Osteoblast (primary cell): ENCODE measurements at regions not wholly inside any gene's neighbourhood (a gene's known extent, or its start where the extent isn't known, plus 50 kb on each side); places are given as distances from the start of the nearest gene placed in this dataset.

ENCODE experiments used
- DNase-seq: peaks from one replicate; pipeline ENCODE4 v3.0.0; 2011; ENCODE audit warnings: low spot score, mixed read lengths; ENCODE audit not compliant: insufficient read length; ENCODE audit errors: missing footprints
- H2AFZ ChIP-seq: 2 replicates; pipeline ENCODE4 v1.6.0; 2011; ENCODE audit warnings: mild to moderate bottlenecking, low read length
- H3K27ac ChIP-seq: 2 replicates; pipeline ENCODE4 v1.5.1; 2011; ENCODE audit warnings: mild to moderate bottlenecking, low read depth, low read length, moderate library complexity
- H3K27me3 ChIP-seq: 2 replicates; pipeline ENCODE4 v1.6.0; 2012; ENCODE audit warnings: mild to moderate bottlenecking, control low read depth, inconsistent platforms, low read length, moderate library complexity; ENCODE audit not compliant: insufficient read depth
- H3K36me3 ChIP-seq: 2 replicates; pipeline ENCODE4 v1.5.1; 2011; ENCODE audit warnings: mild to moderate bottlenecking, low read length, control low read depth, moderate library complexity; ENCODE audit not compliant: insufficient read depth
- H3K4me1 ChIP-seq: 2 replicates; pipeline ENCODE4 v1.5.1; 2011; ENCODE audit warnings: mild to moderate bottlenecking, low read length, control low read depth, moderate library complexity; ENCODE audit not compliant: insufficient read depth
- H3K4me2 ChIP-seq: 2 replicates; pipeline ENCODE4 v1.6.0; 2011; ENCODE audit warnings: mild to moderate bottlenecking, low read length; ENCODE audit not compliant: insufficient read depth
- H3K4me3 ChIP-seq: fragments of 200-600 bp; sonication (generic); 3 replicates; pipeline ENCODE4 v1.5.1; 2012; ENCODE audit warnings: mild to moderate bottlenecking, low read length, inconsistent platforms; ENCODE audit not compliant: insufficient read depth
- H3K79me2 ChIP-seq: 2 replicates; pipeline ENCODE4 v1.6.0; 2012; ENCODE audit warnings: mild to moderate bottlenecking, low read length, control low read depth, inconsistent platforms; ENCODE audit not compliant: insufficient read depth
- H3K9me3 ChIP-seq: 2 replicates; pipeline ENCODE4 v1.5.1; 2011; ENCODE audit warnings: low read depth, low read length, control low read depth
- H4K20me1 ChIP-seq: 2 replicates; pipeline ENCODE4 v1.6.0; 2012; ENCODE audit warnings: mild to moderate bottlenecking, low read length, control low read depth; ENCODE audit not compliant: insufficient read depth
- TF ChIP-seq, protein P1 (sequence below): IDR thresholded peaks from 2 replicates; pipeline ENCODE4 v1.5.1; 2011; ENCODE audit warnings: mild to moderate bottlenecking, low read depth, low read length, moderate library complexity; ENCODE audit errors: extremely low read depth

DNA sequence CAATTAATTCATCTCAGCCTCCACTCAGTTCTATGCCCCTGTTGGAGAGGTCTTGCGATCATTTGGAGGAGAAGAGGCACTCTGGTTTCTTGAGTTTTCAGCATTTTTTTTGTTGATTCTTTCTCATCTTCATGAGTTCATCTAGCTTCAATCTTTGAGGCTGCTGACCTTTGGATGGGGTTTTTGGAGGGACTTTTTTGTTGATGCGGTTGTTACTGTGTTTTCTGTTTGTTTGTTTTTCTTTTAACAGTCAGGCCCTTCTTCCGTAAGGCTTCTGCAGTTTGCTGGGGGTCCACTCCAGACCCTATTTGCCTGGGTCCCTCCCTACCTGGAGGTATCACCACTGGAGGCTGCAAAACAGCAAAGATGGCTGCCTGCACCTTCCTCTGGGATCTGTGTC is 149.9 kb upstream of the RBBP8 start:
- Histone ChIP-seq H3K79me2 (no peaks in the 10 kb centered on the region), H3K27me3 (peaks cover 21% of the 10 kb centered on the region), H3K4me2 (no peak overlapping the region), H4K20me1 (no peaks in the 10 kb centered on the region), H3K9me3 (no peaks in the 10 kb centered on the region), H2AFZ (no peak overlapping the region), H3K4me1 (no peaks in the 10 kb centered on the region), H3K4me3 (no peak overlapping the region), H3K27ac (no peak overlapping the region), H3K36me3 (no peaks in the 10 kb centered on the region)
- no peak for DNase-seq
- TF ChIP-seq, protein P1, sequence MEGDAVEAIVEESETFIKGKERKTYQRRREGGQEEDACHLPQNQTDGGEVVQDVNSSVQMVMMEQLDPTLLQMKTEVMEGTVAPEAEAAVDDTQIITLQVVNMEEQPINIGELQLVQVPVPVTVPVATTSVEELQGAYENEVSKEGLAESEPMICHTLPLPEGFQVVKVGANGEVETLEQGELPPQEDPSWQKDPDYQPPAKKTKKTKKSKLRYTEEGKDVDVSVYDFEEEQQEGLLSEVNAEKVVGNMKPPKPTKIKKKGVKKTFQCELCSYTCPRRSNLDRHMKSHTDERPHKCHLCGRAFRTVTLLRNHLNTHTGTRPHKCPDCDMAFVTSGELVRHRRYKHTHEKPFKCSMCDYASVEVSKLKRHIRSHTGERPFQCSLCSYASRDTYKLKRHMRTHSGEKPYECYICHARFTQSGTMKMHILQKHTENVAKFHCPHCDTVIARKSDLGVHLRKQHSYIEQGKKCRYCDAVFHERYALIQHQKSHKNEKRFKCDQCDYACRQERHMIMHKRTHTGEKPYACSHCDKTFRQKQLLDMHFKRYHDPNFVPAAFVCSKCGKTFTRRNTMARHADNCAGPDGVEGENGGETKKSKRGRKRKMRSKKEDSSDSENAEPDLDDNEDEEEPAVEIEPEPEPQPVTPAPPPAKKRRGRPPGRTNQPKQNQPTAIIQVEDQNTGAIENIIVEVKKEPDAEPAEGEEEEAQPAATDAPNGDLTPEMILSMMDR, result no peak

GRCh38 chr18:22783662-22784076 is 149.5 kb upstream of the RBBP8 start:
- no peak for DNase-seq
- Histone ChIP-seq H2AFZ (no peak overlapping the region), H3K4me1 (no peaks in the 10 kb centered on the region), H3K9me3 (no peaks in the 10 kb centered on the region), H3K4me2 (no peak overlapping the region), H3K27ac (no peak overlapping the region), H3K4me3 (no peak overlapping the region), H3K27me3 (peaks cover 21% of the 10 kb centered on the region), H4K20me1 (no peaks in the 10 kb centered on the region), H3K79me2 (no peaks in the 10 kb centered on the region), H3K36me3 (no peaks in the 10 kb centered on the region)
- TF ChIP-seq, protein P1, result no peak

GRCh38 chr18:22789052-22789451 is 144.1 kb upstream of the RBBP8 start:
- no peak for DNase-seq
- no peaks in the 10 kb centered on the region for H3K4me1 ChIP-seq
- H3K79me2 ChIP-seq, result no peaks in the 10 kb centered on the region
- no peak overlapping the region for H3K4me3 ChIP-seq
- peaks cover 25% of the 10 kb centered on the region for H3K27me3 ChIP-seq
- no peaks in the 10 kb centered on the region for H3K36me3 ChIP-seq
- TF ChIP-seq, protein P1, result no peak
- H3K27ac ChIP-seq, result no peak overlapping the region
- H2AFZ ChIP-seq, result no peak overlapping the region
- no peaks in the 10 kb centered on the region for H3K9me3 ChIP-seq
- H4K20me1 ChIP-seq, result no peaks in the 10 kb centered on the region
- H3K4me2 ChIP-seq, result no peak overlapping the region

- H3K27ac ChIP-seq, result no peak overlapping the region
- H4K20me1 ChIP-seq, result no peaks in the 10 kb centered on the region
- no peak overlapping the region for H3K4me2 ChIP-seq
- H3K27me3 ChIP-seq, result peaks cover 25% of the 10 kb centered on the region
- H3K4me1 ChIP-seq, result no peaks in the 10 kb centered on the region
- TF ChIP-seq, protein P1, result no peak
- H2AFZ ChIP-seq, result peak overlapping the region; percentile 57
- no peak for DNase-seq
- H3K4me3 ChIP-seq, result no peak overlapping the region
- no peaks in the 10 kb centered on the region for H3K79me2 ChIP-seq
- H3K9me3 ChIP-seq, result no peaks in the 10 kb centered on the region
- H3K36me3 ChIP-seq, result no peaks in the 10 kb centered on the region
These were observed 143.5 kb upstream of the RBBP8 start for GRCh38 chr18:22789600-22789999.
